ENCODE measurements at regions not wholly inside any gene's neighbourhood (a gene's known extent, or its start where the extent isn't known, plus 50 kb on each side); places are given as distances from the start of the nearest gene placed in this dataset.

DNA sequence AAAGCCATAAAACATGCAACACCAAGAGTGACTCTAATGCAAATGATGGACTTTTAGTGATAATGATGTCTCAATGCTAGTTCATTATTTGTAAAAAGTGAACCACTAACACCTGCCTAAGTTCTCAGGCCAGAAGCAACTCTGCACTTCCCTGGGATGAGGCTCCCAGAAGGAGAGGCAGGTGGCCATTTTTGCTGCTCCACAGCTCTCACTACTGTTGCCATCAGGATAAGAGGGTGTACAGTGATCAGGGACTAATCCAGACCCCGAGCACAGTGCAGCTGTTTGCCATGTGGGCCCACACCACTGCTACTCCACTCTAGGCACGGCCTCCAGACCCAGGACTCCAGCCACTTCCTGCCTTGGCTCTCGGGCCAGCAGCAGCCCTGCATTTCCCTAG lies 828.3 kb upstream of the MIR17HG start:
- no peak for FAIRE-seq

DNA sequence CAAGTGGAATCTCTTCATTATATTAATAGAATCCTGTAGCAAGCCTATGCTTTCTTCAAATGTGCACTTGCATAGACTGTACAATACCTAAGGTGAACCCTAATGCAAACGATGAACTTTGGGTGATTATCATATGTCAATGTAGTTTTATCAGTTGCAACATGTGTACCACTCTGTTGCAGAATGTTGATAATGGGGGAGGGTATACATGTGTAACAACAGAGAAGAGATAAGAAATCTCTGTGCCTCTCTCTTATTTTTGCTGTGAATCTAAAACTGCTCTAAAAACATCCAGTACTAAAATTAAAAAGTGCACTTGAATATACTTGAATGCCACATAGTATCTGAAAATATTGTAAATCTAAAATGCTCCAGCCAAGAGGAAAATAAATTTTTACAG lies 820.8 kb upstream of the MIR17HG start:
- no peak for FAIRE-seq

DNA sequence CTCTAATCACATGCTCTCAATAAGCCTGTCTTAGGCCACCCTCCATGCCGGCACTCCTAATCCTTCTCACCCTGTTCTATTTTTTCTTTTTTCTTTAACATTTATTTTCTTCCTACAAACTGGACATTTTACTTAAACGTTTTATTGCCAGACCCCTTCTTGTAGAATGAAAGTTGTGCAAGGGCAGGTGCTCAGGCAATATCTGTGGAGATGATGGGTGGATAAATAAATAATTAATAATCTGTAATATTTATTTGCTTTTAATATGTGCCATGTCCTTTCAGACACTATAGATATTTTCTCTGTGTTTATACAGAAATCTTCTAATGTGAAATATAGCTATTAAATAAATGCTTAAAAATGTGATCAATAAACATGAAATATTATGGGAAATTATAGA lies 815.7 kb upstream of the MIR17HG start:
- no peak for FAIRE-seq

DNA sequence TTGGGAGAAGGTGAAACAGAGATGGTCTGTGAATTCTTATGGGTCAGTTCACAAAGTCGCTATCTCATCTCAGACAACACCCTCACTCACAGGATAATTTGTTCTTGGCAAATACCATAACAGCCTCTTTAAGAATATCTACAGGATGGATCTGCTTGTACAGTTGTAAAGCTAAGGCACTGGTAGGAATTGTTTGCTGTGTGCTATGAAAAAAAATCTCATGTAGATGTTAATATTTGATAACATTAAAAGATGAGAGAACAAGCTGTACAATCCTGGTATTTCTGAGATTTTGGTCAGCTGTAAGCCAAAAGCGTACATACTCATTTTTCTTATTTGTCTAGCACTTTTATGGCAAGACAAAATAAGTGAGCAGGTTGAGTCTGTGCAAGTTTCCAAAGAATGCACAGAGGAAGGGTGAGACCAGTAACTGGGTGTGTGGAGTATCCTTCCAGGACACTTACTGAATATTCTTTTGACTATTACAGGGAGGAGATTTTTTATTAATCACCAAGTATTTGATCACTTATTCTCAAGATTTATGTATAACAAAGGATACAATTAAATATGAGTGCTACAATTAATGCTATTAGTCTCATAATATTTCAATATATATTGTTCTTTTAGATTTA lies 814.5 kb upstream of the MIR17HG start:
- no peak for FAIRE-seq

DNA sequence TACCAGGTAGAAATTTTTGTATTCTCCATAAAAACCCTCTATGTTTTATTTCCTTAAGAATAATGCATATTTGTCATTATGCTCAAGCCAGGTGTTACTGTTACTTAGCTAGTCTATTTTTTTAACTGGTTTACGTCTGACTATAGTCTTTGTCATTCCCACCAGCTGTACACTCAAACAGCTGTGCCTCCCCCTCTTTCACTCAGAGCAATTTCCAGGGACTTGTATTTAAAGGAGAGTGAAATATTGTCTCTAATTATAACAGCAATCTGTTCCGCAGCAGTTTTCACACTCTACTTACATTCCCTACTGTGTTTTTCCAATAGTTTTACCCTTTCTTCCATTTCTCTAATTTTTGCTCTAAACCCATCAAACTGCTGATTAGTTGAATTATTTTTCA lies 813.6 kb upstream of the MIR17HG start:
- FAIRE-seq, result no peak

DNA sequence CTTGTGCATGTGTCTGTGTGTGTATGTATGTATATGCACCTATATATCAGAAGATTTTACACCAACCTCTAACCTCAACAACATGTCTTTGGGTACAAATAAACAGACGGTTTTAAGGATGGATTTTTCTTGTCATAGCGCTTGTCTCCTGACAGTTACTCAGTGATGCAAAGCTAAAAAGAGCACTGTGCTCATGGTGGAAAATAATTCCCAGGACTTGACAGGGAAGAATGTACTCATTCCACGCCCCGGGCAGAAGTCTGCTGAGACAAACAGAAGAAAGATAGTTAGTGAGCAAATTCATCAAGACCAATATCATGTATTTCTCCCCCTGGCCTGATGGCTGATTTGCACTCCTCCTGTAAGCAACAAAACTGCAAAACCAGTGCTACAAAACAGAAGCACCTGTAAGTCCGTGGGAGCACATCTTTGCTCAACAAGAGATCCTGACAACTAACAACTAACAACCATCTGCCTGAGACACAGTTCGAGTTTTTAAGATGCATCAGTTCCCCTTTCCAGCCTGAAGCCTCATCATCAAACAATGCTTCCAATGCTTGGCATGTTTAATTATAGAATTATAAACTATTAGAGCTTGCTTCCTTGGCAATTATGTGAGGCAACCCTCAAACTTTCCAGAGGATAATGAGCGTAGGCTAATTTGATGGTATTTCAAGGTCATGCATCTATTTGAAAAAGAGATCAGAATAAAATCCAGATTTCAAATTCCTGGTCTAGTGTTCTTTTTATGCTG lies 812.7 kb upstream of the MIR17HG start:
- FAIRE-seq, result no peak

DNA sequence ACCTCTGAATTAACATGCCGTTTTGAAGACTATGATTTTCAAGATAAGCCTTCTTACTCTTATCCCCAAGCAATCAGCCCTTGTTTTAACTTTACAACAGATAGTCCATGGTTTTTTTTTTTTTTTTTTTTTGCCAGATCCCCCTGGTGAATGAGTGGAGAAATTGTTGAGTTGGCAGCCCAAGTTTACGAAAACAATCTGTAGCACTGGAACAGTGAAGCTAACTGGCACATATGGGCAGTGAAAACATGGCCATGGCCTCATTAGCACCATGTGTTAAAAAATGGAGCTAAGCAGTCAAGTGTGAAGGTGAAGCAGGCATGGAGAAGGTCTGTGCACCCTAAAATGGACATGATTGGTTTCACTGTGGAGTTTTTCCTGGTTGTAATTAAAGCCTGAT lies 812.1 kb upstream of the MIR17HG start:
- FAIRE-seq, result no peak

DNA sequence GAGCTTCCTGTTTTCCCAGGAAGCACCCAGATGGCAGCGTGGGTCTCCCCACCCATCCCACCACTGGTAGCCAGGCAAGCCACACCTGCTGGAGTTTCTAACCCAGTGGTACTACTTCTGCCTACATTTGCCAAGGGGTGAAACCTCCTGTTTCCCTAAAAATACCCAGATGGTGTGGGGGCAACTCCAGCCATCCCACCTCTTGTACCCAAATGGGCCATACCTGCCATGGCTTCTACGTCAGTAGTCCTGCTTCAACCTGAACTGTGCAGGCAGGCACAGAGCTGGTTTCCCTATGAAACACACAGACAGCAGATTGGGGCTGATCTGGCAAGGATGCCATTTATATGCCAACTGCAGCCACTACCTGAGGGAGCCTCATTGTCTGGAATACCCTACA lies 809.4 kb upstream of the MIR17HG start:
- no peak for FAIRE-seq

DNA sequence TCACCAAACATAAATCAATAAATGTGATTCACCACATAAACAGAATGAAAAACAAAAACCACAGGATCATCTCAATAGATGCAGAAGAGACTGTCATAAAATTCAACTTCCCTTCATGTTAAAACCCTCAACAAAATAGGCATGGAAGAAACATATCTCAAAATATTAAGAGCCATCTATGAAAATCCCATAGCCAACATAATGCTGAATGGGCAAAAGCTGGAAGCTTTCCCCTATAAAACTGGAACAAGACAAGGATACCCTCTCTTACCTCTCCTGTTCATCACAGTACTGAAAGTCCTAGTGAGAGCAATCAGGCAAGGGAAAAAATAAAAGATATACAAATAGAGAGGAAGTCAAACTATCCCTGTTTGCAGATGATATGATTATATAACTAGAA lies 806.1 kb upstream of the MIR17HG start:
- no peak for FAIRE-seq

DNA sequence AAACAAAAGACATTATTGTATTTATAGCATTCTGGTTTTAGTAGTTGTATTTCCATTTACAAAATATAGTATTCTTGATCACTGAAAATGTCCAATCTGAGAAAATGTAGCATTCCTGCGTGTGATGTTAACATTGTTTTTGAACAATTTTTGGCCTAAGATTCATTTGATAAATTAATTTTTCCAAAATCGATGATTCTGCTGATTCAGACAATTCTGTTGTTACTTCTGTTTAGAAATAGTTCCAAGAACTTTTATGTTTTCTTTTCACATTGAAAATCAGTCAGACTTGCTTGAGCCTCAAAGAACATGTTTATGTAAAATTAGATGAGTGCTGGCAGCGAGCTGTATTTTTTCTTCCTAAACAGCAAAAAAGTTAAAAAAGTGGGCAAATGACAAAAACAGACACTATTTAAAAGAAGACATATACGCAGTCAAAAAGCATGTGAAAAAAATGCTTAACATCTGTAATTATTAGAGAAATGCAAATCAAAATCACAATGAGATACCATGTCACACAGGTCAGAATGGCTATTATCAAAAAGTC lies 804.5 kb upstream of the MIR17HG start:
- FAIRE-seq, result no peak

DNA sequence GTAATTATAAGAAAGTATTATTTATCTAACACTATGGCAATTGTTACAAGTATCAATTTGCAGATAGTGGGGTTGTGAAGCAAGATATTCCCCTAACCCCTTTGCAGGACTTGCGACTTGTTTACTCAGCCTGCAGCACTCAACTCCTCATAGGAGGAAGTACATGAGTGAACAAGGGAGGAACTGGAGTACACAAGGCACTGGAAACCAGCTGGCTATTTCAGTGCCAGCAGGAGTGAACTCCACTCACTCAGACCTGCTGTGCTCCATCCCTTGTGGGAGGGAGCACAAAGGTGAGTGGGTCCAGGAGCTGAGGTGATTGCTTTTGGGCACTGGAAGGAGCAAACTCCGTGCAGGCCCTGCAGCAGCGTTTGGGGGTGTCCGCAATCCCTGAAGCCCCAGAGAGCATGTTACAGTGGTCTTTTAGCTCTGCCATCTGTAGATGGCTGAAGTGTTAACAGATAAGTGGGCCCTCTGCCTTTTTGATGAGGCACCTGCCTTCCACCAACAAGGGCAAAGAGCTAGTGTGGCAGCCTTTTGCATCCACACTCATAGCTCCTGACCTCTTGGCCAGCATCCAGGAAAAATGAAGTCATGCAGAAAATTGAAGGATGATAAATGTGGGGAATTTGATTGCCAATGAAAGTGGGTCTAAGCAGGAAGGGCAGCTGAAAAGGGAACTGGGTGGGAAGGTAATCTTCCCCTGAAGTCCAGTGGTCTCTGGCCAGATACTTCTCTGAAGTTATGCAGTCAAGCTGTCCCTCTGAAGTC lies 802.2 kb upstream of the MIR17HG start:
- no peak for FAIRE-seq

DNA sequence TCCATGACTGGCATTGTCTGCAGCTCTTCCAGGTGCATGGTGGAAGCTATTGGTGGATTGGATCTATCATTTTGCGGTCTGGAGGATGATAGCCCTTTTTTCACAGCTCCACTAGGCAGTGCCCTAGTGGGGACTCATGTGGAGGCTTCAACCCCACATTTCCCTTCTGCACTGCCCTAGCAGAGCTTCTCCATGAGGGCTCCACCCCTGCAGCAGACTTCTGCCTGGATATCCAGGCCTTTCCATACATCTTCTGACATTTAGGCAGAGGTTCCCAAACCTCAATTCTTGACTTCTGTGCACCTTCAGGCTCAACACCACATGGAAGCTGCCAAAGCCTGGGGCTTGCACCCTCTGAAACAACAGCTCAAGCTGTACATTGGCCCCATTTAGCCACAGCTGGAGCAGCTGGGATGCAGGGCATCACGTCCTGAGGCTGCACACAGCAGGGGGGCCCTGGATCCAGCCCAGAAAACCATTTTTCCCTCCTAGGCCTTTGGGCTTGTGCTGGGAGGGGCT lies 800.2 kb upstream of the MIR17HG start:
- FAIRE-seq, result no peak

DNA sequence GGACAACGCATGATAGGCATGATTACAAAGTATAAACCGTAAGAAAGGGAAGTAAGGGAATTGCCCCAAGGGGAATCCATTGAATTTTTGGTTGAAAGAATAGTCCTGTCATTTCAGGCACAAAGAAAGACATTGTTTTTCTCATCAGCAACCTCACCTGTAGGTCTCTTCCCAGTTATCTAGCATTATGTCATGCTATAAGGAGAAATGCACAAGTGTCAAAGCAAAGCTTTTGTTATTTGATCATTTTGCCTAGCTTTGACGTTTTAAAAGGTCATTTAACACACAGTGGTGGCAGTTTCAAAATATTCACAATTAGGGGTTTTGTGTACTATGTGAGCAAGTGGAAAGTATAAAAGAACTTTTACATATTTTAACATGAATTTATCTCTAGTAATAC lies 796.2 kb upstream of the MIR17HG start:
- no peak for FAIRE-seq

DNA sequence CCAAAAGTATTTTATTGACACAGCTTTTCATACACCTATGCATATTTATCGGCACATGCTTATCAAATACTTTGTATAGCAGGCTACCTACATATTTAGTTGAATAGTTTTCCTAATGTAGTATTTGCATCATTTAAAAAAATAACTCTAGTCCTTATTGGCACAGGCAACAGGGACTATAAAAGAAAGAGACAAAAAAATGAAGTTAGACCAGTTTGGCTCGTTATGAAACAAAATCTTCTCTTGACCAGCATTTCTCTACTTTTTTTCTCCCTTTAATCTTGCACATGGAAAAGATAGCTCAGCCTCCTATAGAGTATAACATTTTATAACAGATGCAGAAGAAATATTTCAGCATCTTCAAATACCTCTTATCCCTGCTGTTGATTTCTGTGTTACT lies 794.8 kb upstream of the MIR17HG start:
- no peak for FAIRE-seq

DNA sequence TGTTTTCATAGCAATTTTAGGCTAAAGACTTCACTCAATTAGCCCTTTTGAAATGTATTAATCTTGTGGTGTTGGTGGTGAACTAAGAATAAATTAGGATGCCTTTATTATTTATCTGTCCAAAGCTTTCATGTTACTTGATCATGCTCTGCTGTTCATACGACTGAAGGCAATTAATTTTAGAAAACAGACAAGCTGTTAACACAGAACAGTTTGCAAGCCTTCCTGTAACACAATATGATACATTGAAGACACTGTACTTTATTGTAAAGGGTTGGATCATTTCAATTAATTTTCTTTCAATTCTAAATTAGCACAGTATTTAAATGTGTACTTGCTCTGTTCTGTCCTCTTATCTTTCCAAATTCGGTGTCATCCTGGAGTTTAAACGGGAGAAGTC lies 794.3 kb upstream of the MIR17HG start:
- no peak for FAIRE-seq

DNA sequence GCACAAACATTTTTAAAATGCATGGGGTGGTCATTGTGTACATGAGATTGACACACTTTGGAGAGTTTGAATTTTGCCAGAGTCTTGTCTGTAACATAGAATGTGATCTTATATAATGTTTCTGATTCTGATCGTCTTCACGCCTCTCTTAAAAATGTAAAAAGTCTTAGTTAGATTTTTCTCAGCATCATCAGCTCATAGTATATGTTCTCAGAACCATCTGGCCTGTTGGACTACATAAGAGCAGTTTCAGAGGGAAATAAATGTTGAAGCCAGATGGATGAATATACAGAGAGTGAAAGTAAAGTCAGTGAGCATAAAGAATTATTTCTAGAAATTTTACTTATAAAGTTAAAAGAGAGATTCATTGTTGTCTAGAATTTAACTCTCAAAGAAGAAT lies 789.9 kb upstream of the MIR17HG start:
- FAIRE-seq, result no peak

DNA sequence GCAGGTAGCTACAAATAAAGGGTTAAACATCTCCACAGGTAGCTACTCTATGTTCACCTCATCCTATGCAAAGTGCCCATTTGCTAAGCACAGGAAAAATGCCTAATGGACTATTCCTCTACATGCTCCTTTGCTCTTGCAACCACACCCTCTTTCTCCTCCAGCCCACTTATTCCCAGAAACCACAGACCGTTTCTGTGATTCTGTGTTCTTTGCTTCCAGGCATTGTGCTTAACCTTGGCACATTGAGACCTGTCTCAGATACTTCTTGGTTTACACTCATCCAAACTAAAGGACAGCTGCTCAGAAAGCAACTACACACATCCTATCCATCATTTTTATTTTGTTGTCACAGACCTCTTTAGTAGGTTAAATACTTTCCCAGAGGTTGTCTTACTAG lies 785.0 kb upstream of the MIR17HG start:
- FAIRE-seq, result no peak

DNA sequence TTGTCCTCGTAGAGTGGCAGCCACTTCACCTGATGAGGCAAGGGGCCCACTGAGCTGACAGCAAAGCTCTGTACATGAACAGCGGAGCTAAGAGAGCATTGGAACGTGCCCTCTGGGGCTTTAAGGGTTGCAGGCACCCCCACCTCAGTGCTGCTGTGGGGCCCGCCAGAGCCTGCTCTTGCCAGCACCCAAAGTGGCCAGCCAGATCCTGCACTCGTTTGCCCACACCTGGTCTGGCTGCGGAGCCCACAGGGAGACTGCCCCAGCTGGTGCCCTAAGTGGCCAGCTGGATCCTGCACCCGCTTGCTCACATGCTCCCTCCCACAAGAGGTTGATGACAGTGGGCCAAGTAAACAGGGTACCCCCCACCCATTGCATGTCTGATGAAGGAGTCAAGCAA lies 783.4 kb upstream of the MIR17HG start:
- no peak for FAIRE-seq

DNA sequence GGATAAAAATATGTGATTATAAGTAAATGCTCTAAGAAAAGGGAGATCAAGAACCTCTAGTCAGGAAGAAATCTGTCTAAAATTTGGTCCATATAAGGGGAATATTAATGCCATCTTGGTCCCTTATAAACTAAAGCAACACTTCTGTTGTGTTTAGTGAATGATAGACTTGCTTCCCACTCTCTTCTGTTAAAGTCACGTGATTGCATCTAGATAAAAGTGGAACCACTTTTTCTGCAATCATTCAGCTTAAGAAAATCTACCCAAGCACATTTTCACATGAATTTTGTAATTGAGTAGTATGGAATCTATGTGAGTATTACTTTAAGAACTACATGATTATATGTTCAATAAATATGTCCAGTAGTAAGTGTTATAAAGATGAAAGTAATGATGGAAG lies 782.9 kb upstream of the MIR17HG start:
- FAIRE-seq, result no peak

DNA sequence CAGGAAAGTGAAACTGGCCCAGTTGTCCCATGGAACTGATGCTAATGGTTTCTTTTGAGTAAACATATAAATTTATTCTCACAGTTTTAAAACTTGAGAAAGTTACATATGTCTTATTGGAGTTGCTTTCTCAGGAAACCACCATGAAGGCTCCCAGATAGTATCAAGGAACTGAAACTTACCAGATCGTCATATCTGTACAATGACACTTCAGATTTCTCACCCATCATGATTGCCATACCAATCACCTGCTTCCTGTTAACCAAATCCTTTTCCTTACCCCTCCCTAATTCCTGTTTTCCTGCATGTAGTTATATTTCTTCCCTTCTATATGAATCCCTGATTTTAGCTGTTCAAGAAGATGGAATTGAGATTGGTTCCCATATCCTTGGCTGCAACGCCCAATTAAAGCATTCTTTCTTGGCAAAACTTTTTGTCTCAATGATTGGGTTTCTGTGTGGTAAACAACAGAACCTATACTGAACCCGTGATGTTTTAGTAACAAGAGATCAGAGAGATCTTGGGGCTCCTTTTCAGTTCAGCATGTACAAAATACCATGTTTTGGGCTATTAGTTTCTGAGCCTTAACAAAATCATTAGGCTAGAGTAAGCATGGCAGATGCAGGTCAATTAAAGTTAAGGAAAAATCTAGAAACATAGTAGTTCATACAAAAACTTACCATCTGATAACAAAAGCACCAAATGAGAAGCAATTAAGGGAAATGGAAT lies 781.3 kb upstream of the MIR17HG start:
- FAIRE-seq, result no peak

DNA sequence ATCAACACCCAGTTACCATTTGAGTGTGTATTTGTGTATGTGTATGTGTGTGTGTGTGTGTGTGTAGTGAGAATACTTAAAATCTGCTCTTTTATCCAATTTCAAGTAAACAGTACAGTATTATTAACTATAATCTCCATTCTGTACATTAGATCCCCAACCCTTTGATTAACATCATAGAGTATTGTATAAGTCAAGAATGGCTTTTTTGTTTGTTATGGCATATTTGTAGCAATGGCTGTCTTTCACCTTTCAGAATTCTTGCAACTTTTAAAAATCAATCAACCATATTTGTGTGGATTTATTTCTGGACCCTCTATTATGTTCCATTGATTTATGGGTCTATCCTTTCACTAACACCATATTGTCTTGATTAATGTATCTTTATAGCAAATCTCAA lies 779.3 kb upstream of the MIR17HG start:
- no peak for FAIRE-seq

DNA sequence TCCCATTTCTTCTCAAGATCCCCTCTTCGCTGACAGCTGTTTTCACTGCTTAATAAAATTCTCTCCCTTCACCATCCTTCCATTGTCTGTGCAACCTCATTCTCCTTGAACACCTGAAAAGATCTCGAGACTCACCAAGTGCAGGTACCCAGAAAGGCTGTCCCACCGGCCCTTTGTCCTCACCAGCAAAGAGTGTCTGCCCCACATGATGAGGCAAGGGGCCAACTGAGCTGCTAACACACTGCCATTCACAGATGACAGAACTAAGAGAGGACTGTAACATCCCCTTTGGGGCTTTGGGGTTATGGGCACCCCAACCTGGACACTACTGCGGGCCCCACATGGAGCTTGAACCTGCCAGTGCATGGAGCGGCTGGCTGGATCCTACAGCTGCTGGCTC lies 771.4 kb upstream of the MIR17HG start:
- FAIRE-seq, result no peak

DNA sequence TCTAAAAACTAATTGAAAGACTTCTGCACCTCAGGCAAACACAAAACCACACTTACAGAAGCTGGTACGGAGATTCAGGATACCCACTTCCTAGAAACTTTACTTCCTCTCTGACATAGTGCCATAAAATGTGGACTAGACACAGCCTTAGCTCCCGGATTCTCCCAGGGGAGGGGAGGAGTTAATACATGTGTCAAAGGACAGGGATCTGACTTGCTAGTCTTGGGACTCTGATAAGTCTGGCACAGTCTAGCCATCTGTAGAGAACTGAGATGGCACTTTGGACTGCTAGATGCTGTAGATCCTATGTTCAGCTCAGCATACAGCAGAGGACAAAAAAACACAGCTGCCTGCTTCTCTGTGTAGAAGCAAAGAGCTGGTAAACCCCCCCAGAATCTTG lies 769.8 kb upstream of the MIR17HG start:
- FAIRE-seq, result no peak
